NCI-H526 treated with DMSO at 0.1 percent for 48 hours (cell line): ENCODE measurements at regions not wholly inside any gene's neighbourhood (a gene's known extent, or its start where the extent isn't known, plus 50 kb on each side); places are given as distances from the start of the nearest gene placed in this dataset.

ENCODE experiments used
- DNase-seq: peaks from one replicate; lab custom pipeline; 2025; lab: John Stamatoyannopoulos, UW

DNA sequence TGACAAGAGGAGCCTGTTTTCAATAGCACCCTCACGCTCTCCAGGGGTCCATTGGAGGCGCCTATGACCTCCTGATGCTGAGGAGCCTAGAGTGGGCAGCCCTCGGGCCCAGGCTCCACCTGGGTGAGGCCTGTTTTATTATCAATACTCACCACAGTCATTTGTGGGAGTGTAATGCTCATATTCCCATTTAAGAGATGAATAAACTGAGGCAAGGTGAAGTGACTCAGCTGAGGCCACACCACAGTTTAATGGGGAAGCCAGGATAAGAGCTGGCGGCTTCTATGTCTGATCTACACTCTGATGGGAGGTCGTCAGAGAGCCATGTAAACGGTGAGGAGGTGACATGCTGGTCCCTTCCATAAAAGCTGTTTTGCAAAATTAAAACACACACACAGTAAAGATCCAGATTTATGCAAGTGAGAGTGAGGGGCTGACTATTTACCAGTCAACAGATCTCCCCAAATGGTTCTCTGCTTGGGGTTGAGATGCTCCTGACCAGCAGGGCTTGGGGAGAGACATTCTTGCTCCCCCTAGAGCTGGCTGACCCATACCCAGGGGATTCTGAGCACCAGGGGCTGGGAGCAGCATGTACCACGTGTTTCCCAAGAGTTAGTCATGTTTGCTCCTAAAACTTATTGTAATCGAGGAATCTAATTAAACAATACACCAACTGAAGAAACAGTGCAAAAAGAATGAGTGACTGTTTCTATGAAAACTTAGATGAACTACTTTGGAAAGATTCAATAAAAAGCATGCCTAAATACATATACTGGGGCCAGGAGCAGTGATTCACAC lies 81.0 kb upstream of the INSIG1 start:
- DNase-seq, result no peak

DNA sequence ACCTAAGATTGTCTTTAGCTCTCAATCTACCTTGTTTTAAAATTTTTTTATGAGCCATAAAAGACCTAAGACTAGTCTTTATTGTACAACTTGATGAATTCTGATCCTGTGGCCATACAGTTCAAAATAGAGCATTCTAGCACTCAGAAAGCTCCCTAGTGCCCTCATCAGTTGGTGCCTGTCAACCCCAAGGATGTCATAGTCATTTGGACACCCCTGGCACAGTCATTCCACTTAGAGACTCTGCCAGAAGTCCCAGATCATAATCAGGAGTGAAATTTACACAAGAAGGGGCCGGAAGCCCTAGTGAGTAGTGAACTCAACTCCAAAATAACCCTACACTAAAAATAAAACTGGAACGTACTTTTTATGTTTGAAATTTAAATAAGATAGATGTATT lies 80.0 kb upstream of the INSIG1 start:
- no peak for DNase-seq

DNA sequence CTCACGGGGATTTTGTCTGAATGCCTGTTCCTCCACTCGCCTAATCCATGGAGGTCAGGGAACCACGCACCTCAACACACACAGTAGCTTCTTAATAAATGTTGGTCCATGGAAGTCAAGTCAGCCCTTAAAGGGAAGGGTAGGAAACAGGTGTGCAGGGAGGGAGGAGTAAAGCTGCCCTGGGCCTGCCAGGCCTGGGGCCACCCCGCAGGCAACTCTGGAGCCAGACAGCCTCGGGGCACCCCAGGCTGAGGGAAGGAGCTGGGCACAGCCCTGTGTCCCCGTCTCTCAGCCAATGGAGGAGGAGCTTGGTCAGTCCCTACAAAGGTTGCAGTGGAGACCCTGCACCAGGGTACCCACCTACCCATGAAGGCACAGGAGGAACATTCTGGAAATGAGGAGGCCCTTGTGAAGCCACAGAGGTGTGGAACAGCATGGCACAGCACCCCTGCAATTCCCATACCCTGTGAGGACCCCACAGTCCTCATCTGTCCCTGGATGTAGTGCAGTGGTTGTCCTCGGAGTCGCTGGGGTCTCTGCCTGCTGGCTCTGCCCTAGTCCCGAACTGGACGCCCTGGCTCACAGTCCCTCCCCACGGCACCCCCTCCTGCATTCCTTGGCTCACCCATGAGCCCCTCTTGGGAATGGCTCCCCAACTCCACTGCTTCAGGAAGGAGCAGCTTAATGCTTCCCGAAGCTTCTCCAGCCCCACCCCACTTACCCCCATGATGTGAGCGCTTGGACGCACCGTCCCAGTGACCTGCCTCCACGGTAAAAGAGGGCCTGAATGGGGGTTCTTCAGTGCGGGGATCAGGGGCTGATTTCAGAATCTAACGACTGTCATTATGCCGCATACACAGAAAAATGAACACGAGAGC lies 79.2 kb upstream of the INSIG1 start:
- DNase-seq, result no peak

DNA sequence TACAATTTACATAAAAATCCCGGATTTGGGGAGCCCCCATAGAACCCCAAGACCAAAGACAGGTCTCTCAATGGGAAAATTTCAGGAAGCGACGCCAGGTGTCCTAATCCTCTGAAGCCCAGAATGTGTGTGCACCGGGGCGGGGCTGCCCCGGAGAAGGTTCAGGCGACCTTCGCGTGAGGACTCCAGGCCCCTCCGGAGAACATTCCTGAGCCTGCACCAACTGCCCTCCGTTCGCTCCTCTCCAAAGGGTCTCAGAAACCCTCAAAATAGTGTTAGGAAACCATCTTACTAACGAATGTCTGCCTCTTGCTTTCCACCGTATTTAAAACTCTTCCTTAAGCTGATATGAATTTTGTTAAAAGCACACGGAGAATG lies 78.5 kb upstream of the INSIG1 start:
- DNase-seq, result no peak

DNA sequence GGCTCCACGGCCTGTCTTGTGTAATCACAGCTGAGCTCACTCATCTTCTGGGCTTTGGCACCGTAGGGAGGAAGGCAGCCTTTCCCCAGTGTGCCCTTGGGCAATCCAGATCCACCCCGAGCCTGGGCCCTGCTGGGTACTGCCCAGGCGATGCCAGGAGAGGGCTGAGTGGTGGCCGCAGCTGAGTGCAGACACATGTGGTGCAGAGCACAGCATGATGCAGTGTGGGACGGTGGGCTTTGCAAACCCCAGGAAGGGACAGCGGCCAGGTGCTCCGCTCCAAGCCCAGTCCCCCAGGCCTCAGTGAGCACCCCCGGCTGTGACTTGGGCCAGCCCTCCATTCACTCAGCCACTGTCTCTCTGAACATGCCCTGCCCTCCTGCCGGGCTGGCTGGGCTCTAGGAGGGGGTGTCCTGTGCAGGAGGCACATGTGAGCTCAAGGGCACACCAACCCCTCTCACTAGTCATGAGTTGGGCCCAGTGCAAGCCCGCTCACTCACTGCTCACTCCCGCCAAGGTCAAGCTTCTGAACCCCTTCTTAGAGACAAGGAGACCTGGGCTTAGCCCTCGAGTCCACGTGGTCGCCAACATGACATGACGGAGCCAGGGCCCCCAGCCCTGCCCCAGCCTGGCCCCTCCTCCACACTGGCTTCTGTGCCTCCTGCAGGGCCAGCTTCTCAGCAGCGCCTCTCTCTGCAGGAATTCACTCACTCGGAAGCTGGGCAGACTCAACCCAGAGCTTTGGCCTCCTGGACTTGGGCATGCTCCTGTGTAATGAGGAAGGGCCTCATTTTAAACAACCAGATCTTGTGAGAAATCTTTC lies 77.5 kb upstream of the INSIG1 start:
- DNase-seq, result no peak

DNA sequence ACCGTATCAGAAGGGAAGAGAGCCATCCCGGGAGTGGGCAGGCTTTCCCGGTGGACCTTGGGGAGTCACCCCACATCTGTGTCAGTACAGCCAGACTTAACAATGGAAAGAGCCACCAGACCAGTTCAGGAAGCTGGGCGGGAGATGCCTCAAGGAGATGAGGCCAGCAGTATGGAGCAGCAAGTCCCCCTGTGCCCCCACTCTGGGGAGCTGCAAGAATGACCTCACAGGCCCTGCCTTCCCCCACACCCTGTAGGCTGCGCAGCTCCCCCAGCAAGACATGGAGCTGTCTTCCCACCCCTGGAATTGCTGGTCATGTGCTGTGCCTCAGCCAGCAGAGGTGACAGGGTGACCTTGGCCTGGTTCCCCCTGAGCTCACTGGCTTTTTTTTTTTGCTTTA lies 76.8 kb upstream of the INSIG1 start:
- DNase-seq, result no peak

DNA sequence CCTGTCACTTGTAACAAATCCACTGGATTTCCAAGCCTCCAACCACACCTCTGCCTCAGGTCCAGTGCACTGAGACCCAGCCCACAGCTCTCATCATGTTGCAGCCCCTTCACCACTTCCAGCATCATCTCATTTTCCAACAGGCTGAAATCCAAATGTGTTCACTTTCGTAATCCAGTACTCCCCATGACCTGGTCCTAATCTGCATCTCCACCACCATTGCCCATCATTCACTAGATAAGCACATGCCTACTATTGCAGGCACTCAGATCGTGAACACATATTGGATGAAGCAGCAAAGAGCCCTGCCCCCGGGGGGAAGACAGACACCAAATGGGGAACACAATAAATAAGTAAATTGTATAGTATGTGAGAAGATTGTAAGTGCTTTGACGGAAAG lies 76.1 kb upstream of the INSIG1 start:
- no peak for DNase-seq

DNA sequence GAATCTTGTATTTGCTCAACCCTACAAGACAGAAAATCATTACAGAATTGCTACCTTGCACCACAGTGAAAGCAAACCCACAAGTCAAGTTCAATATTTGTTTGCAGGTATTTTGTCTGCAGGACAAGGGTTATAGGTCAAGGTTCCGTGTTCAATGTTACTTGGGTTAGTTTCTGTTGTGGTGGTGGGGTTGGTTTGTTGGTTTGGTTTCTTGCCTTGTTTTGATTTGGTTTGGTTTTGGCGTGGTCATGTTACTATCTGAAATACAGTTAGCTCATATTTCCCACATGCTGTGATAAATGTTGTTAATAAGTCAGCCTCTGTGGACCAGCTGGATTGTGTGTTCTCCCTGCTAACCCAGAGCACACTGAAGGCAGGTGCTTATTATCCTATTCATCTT lies 75.6 kb upstream of the INSIG1 start:
- no peak for DNase-seq

DNA sequence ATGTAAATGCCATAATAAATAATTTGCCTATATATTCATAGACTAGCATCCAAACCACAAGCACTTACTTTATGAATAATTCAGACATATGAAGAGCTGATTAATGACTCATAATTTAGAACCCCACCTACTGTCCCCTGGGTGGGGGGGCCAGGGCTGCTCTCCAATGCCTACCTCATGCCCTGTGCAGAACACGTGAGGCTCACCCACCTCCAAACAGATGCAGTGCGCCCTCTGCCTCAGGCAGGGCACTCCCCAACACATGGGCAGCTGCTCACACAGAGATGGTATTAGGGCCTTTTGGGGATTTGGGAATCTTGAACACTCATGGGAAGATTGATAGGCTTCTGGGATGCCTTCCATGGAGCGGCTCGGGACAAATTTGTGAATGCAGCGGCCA lies 75.1 kb upstream of the INSIG1 start:
- DNase-seq, result no peak

DNA sequence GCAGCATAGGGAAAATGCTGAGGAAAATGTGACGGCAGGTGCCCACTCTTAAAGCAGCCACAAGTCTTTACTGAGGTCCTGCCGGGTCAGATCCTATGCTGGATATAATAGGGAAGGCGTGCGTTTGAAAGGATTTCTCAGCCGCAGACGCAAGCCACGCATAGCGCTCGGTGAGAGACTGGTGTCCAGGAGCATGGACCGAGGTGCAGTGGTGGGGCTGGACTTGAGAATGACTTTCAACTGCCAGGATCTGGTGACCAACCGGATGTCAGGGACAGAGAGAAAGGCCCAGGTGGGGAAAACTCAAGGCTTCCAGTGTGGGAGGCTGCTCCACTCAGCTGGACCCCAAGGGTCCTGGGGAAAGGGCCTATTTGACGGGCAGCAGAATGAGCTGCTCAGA lies 74.7 kb upstream of the INSIG1 start:
- no peak for DNase-seq

DNA sequence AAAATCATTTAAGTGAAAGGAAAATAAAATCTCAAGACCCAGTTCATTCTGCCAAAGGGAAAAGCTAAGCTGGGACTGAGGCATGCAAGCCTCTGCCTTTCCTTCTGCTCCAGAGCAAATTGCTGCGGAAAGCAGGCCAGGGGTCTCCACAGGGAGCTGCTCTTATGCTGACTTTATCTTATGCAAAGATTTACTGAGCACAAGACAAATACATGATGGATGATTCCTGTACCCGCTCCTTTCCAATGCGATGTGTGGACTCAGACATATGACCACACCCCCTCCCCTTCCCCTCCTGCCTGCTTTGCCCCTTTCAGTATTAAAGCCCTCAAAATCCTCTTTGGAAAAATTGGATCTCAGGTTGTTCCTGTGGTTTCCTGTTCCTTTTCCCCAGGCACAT lies 74.2 kb upstream of the INSIG1 start:
- no peak for DNase-seq

DNA sequence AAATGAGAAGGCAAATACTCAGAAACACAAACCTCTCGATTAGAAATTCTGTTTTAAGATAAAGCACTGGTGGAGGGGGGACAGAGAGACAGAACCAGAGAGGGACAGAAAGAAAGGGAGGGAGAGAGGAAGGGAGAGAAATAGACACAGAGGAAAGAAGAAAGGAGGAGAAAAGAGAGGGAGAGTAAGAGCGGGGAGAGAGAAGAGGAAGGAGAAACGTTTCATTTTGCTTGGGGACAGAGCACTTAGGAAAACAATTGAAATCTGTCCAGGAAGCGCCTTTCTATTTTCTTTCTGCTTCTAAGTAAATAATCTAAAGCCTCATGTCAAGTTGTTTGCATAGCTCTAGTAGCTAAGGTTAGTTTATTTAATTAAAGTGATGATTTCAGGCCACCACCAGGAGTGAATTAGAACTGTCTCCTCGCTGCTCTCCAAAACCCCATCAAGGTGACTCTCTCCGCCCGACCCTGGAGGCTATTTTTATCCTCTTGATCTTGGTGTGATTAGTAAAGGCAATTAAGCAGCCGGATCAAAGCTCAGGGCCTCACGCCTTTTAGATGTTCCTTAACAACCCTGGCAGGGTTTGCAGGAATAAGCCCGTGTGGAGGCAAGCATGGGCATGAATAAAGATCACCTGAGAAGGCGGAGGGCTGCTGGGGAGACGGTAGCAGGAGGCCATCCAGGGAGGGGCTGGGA lies 73.4 kb upstream of the INSIG1 start:
- peak; percentile 65 for DNase-seq

DNA sequence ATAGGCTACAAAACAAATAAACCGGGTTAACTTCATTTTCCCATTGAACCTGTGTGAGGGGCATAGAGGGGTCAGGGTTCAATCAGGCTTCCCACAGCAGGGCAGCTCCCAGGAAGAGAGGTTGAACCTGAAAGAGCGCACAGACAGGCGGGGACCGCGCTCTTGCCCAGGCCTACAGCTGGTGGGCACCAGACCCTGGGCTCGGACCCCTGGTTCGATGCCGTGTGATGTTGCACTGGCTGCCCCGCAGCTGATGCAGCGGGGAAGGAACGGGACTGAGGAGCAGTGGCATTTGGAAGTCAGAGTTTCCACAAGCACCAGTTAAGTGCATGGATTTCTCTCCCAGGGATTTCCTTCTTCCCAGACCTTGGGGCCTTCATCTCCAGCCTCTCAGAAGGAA lies 72.6 kb upstream of the INSIG1 start:
- no peak for DNase-seq

DNA sequence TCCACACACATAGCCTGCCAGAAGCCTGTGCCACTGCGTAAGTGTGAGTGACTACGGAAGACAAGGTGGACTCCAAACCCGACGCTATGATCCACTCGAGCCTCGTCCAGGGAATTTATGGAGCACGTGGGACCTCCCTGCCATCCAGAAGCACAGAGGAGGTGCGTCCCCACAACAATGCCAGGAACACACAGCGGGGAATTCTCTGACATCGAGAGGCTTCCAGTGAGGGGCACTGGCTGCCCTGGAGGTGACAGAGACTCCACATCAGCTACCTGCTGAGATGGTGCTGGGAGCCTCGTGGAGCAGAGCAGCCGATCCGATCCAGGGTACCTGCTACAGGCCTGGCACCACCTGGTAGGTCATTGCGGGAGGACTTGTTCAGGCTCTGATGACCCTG lies 72.2 kb upstream of the INSIG1 start:
- DNase-seq, result no peak

DNA sequence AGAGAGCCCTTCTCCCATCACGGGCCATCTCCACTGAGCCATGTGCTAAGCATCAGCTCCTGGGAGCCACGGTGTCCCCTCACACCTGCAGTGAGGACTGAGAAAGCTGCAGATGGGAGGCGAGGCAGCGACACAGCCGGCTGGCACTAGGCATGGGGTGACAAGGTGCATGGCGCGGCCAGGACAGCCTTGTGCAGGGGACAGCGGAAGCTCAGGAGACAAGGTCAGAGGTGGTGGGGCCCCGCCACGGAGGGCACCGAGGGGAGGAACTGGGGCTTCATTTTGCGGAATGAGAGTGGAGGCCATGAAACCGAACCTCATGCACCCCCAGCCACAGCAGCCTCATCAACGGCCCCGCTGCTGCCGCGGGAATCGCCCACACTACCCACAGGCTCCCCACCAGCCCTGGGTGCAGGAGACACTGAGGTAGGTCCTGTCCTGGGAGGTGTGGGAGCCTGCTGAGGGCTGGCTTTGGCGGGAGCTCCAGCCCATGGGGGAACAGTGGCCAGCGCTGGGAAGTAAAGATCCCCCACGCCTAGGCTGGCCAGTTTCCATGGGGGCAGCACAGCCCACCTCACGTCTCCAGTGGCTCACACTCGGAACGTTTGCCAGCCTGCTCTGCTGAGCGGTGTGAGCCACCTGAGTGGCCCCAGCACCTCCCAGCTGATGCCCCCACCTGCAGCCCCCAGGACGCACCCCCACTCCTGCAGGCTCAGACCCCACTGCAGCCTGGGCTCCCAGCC lies 71.2 kb upstream of the INSIG1 start:
- DNase-seq, result no peak

DNA sequence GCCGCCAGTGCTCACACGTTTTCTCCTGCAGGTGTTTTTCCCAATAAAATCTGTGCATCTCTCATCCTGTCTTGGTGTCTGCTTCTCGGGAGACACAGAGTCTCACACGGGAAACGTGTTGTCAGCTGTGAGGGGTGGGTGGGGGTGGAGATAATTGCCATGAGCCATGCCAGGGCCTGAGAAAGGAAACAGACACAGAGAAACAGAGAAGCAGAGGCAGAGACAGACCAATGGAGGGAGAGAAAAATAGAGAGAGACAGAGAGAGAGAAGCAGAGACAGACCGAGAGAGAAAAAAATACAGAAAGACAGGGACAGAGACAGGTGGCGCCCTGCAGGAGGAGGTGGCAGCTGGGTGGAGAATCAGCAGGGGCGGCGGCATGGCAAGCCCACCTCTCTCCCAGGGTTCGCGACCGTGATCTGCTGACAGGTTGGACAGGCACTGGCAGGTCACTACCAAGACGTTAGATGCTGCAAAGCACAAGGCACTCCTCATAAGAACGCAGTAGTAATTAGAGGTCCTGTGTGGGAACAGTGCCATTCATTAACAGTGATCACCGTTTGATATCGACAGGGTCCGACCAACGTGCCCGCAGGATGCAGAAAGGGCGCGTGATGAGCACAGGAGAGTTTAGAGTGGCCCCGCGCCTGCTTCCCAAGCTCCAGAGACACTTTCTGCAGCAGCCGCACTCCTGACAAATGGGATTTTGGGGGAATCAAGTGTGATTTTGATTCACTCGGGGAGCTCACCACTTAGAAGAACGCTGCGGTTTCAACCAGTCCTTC lies 70.5 kb upstream of the INSIG1 start:
- DNase-seq, result no peak

DNA sequence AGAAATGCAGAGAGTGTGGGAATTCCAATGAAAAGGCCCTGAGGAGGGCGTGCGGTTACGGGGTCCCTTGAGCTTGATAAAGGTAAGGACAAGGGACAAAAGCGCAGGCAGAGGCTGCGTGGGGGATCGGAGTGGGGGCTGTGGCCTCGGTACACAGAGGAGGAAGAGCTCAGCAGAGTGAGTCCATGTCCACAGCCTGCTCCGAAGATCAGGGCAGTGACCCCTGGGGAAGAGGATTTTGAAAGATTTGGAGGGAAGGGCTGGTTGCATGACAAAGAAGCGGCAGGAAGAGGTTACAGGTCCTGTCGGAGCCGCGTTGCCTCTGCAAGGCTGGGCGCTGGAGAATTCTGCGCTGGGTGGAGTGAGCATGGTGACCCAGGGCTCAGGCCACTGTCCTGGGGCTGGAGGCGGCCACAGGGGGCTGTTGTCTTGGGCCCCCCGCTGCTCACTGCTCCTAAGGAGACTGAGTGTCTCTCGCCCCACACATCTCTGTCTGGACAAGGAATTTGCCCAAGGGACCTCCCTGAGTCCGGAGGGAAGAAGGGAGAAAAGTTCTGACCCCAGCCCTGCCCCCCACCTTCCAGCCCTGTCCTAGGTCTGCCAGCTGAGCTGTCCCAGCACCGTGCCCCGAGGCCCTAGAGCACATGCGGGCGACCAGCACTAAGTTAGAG lies 69.8 kb upstream of the INSIG1 start:
- no peak for DNase-seq

DNA sequence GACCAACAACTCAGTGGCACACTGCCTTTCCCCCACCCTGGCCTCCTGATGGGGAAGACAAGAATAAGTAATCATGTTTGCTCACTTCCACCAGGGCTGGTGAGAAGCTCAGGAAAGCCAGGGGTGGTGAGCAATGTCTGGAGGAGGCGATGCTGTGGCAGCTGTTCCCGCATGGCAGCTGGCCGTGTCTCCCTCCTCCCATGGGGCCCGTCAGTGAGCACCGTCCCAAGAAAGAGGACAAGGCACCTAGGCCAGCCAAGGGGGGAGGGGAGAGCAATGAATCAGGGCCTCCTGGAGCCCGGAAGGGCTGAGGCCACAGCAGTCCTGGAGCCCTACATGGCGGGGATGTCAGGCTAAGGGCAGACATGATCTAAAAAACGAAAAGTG lies 69.2 kb upstream of the INSIG1 start:
- DNase-seq, result no peak

DNA sequence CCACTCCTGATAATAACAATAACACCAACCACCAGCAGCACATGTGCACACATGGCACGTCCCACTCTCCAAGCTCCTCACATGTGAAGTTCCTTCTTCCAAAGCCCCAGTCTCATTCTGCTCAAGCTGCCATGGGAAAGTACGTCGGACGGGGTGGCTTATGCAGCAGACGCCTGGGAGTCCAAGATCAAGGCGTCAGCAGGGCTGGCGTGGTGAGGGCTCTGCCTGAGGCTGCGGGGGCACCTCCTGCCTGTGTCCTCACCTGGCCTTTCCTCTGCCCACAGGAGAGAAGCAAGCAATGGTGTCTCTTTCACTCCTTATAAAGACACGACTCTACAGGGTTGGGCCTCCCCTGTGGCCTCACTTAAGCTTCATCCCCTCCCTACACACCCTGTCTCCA lies 68.8 kb upstream of the INSIG1 start:
- DNase-seq, result no peak
